Esophagus squamous epithelium (tissue), 4 donors: ENCODE measurements at regions not wholly inside any gene's neighbourhood (a gene's known extent, or its start where the extent isn't known, plus 50 kb on each side); places are given as distances from the start of the nearest gene placed in this dataset.

ENCODE experiments used
- POLR2A ChIP-seq, 4 donors: fragments of 450-650 bp; IDR thresholded peaks; one replicate each; pipeline ENCODE4 v1.6.1; 2017; ENCODE audit warnings: antibody characterized with exemption in 4 of 4, mild to moderate bottlenecking in 4 of 4, moderate library complexity in 3 of 4
- TF ChIP-seq, protein P1 (sequence below), 6 experiments: fragments of 450-650 bp in 4 of 6; fragments of 200-600 bp in 2 of 6; sonication (generic) in 2 of 6; IDR thresholded peaks; one replicate each; pipeline ENCODE4 v1.5.1; 2016 to 2019; ENCODE audit warnings: antibody characterized with exemption in 6 of 6, mild to moderate bottlenecking in 4 of 6, moderate library complexity in 4 of 6

- TF ChIP-seq, protein P1, sequence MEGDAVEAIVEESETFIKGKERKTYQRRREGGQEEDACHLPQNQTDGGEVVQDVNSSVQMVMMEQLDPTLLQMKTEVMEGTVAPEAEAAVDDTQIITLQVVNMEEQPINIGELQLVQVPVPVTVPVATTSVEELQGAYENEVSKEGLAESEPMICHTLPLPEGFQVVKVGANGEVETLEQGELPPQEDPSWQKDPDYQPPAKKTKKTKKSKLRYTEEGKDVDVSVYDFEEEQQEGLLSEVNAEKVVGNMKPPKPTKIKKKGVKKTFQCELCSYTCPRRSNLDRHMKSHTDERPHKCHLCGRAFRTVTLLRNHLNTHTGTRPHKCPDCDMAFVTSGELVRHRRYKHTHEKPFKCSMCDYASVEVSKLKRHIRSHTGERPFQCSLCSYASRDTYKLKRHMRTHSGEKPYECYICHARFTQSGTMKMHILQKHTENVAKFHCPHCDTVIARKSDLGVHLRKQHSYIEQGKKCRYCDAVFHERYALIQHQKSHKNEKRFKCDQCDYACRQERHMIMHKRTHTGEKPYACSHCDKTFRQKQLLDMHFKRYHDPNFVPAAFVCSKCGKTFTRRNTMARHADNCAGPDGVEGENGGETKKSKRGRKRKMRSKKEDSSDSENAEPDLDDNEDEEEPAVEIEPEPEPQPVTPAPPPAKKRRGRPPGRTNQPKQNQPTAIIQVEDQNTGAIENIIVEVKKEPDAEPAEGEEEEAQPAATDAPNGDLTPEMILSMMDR (IDR thresholded peaks at IDR 0.05), result no peak
- TF ChIP-seq POLR2A (IDR thresholded peaks at IDR 0.05), result no peak
These were observed 109.6 kb upstream of the RPS6KA2 start for GRCh38 chr6:166736634-166737033.
